Activated CD4-positive, alpha-beta T cell treated with anti-CD3 and anti-CD28 coated beads, Interleukin-2, amount 50 U/mL, for 16 hours (primary cell): ENCODE measurements at regions not wholly inside any gene's neighbourhood (a gene's known extent, or its start where the extent isn't known, plus 50 kb on each side); places are given as distances from the start of the nearest gene placed in this dataset.

Source experiments
- DNase-seq: peaks from one replicate; pipeline ENCODE4 v3.0.0-alpha.2; 2020

DNA sequence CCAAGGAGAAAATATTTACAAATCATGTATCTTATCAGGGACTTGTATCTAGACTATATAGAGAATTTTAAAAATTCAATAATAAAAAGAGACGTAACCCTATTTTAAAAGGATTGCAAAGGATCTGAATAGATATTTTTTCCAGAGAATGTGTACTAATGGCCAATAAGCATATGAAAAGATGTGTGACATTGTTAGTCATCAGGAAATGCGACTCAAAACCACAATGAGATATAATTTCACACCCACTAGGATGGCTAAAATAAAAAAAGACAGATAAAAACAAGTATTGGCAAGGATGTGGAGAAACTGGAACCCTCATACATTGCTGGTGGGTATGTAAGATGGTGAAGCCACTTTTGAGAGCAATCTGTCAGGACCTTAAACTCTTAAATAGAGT, 141.9 kb upstream of the BMP4 start:
- DNase-seq, result no peak

DNA sequence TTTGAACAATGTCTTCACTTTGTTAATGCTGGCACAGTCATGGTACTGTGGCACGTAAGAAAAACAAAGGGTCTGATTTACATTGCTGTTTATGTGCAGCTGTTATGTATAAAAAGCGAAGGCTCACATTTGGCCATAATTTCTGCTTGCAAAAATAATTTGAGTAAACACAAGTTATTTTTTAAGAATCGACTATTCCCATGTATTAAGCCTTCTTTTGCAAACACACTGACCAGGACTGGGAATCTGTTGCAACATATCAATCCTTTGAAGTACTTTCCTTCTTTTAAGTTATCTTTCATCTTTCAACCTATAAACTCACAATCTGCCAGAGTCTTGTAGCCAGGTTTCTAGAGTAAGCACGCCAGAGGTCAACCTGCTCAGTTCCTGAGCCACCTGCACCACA, 145.4 kb upstream of the BMP4 start:
- DNase-seq, result no peak

DNA sequence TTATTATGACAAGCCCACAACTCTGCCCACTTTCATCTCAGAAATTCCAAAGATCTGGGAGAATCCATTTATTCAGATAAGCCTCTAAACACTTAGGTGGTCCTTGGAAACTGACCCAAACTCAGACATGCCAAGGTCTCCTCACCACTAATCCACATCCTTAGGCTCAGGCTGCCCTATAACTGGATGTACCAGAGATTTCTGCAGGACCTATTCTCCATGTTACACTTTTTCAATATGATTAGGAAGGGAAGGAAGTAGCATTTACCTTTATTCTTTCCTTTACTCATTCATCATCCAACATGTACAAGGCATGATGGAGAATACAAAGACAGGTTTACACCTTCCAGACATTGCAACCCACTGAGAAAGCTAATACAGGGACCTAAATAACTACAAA, 145.9 kb upstream of the BMP4 start:
- no peak for DNase-seq

DNA sequence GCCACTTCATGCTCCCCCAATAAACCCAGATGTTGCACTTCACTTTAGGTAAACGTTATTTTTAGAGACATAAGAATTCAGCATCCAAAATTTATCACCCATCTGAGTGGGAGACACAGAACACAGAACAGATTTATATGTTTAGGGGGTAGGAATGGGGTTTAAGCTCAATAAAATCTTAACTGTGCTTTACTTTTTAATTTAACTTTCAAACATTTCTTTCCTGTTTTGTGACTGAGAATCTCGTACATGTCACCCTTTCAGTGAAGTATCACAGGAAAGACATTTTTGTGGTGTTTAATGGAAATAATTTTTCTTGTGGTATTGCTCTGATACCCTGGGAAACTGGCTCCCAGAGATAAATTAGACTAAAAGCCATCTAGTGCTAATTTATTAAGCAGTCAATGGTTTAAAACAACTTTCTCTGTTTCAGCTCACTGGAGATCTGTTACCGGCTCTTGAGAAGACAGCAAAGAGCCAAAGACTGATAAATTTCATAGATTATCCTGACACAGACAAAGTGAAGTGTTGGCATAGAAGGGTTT, 148.0 kb upstream of the BMP4 start:
- no peak for DNase-seq

DNA sequence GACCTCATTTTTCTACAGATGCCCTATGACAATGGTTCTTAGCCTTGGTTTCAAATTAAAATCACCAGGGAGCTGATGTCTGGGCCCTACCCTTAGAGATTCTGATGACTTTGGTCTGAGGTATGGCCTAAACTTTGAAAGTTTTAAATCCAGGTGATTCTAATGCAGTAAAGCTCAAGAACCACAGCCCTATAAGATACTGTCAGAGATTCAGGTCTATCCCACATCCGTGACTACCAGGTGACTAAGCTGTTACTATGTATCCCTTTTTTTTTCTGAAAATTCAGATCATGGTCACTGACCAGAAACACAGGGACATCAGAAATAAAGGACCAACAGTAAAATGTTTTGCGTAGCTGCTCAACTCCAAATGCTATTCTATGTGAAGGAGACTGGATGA, 148.8 kb upstream of the BMP4 start:
- no peak for DNase-seq

DNA sequence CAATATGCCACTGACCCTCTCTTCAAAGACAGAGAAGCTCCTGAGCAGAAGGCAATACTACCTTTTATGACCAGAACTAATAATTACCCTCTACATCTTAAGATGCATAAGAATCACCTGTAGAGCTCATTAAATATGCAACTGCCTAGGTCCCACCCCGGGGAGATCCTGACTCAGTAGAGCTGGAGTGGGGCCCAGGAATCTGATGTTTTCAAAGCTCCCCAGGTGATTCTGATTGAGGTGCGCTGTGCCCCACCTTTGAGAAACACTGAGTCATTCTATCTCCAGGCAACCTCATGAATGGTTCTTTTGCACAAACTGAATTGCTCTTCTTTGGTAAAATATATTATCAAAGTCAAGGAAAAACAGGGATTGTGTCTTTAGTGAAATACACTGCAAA, 149.3 kb upstream of the BMP4 start:
- no peak for DNase-seq

DNA sequence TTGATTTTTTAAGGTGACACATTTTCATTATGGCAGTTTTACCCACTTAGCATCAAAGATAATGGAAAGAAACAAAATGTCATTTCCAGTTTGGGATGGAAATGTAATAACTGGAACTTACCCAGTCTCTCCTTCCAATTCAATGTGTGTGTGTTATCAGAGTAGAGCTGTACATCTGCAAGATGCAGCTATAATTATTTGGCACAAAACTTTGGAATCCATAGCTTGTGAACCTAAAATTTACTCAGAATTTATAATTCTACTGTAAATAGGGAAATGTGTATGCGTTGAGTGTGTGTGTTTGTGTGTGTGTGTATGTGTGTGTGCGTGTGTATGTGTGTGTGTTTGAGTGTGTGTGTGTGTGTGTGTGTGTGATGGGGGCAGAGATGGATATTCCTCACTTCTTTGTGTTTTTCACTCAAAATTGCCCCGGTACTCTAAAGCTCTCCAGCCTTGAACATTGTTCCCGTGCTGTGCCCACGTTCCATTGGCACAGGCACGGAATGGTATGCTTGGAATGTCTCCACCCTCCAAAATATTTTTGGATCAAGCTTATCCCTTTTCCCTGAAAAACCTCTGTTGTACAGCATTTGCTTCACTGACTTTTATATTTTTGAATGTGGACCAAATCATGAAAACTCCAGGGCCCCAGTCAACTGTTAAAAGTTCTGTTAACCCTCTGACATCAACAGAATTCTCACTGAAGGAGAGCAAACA, 150.2 kb upstream of the BMP4 start:
- DNase-seq, result no peak

DNA sequence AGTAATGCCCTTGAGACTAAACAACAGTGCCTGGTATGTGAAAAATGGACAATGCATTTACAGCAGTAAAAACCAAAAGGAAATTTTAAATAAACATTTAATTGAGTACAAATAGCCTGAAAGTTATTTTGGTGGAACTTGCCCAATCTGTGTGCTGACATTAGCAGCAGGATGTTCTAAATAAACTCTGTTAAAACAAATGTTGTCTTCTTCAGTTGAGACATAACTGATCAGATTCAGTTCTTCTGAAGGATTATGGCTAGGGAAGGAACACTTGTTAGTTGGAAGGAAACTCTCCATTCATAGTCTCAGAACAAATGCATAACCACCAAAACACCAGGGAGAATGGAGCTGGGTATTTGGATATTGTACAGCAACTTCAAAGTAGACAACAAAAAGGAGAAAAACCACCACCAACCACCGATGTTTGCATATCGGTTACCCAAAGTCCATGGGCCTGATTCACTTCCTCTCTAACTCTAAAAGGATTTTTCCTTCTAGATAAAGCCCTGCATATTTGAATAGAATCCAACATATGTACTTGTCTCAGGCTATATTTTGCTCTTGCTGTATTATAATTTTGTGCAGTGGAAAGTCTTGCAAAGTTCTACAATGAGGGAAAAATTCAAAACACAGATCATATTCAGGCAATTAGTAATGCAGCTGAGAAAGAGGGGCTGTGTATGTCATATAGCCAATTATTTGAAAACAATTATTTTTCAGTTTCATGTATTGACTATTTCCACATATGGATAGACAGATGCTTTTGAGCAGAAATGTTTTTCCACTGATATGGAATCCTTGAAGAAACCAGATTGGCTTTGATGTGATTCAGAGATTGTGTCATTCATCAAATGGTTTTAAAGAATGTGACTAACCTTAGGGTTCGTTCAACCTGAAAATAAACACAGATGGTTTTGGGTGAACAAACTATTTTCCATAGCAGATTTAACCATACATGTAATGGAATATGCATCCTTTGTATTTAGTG, 152.2 kb upstream of the BMP4 start:
- DNase-seq, result no peak

DNA sequence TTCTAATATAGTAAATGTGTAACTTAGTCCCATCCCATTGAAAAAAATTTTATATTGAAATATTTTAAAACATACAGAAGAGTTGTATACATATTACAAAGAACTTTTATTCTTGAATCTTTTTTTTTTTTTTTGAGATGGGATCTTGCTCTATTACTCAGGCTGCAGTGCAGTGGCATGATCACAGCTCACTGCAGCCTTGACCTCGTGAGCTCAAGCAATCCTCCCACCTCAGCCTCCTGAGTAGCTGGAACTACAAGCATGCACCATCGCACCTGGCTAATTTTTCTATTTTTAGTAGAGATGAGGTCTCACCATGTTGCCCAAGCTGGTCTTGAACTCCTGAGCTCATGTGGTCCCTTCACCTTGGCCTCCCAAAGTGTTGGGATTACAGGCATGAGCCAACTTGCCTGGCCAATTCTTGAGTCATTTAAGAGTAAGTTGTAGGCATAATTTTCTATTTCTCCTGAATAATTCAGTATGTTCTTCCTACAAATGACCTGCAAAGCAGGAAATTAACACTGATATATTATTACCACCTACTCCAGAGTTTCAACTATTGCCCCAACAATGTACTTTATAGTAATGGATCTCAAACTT, 153.0 kb upstream of the BMP4 start:
- DNase-seq, result no peak

DNA sequence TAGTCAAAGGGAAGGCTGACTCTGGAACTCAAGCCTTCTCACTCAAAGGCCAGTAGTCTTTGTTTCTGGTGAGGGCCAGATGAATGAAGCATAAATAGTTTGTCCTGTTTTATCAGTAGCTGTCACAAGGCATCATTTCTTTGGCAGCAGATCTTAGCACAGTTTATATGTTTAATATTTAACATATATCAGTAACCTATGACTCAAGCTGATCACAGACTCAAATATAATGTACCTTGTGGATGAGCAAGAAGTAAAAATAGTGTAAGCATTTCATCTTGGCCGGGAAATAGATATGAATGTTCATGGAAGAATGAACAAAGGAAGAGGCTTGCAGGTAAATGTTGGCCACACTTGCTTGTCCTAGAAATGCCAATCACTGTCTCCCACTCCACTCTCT, 158.3 kb upstream of the BMP4 start:
- no peak for DNase-seq

DNA sequence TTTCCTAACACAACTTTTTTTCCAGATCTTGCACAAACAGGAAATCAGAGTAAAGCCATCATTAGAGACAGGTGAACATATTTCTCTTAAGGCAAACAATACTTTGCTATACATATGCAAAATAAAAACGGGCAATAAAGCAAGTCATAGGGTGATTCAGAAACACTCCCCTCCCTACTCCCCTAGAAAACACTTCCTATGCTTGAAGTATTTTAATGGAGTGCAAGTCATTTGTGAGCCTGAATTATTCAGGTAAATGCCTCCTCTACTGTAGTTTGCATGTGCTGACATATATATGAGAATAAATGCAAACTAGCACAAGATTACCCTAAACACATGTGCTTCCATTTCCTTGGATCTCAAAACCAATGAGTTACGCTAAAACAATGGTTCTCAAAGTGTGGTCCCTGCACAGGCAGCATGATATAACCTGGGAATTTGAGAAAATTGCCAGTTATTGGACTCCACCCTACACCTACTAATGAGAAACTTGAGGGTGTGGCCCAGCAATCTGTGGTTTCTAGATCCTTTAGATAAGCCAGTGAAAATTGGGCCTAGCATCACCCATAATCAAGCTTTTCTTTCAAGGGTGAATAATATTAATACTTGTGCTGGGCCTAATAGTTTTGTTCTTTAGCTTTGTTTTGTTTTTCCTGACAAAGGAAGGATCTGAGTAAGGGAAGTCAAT, 159.7 kb upstream of the BMP4 start:
- DNase-seq, result no peak

DNA sequence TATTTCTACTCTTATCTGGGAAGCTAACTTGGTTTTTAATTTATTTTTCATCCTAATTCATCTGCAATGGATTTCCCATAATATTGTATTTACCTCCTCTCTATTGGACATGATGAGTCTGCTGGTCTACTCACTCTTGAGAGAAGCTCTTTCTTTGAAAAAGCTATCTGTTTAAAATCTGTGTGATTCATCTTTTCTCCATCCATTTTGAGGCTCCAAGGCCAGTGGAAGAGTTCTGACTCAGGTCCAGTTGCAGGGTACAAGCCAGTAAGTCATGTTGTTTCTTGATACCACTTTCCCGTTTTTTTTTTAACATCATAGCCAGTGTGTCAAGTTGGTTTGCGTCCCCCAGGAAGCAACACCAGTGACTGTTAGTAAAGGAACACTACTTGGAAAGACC, 160.3 kb upstream of the BMP4 start:
- DNase-seq, result no peak

DNA sequence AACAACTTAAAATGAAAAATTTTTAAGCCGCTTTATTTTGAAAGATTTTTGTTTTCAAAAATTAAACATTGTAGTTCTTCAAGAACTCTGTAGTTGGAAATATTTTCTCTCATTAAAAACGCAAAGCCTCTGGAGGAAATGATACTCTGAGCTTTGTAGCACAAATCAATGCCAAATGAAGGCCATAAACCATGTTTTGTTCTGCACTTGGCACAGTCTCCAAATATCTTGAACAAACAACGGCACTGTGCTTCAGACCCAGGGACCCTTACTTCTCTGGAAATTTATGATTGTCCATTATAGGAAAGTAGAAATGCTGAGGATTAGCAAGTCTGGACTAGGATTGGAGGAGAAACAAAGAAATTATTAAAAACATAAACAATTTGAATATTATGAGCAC, 160.8 kb upstream of the BMP4 start:
- DNase-seq, result no peak

DNA sequence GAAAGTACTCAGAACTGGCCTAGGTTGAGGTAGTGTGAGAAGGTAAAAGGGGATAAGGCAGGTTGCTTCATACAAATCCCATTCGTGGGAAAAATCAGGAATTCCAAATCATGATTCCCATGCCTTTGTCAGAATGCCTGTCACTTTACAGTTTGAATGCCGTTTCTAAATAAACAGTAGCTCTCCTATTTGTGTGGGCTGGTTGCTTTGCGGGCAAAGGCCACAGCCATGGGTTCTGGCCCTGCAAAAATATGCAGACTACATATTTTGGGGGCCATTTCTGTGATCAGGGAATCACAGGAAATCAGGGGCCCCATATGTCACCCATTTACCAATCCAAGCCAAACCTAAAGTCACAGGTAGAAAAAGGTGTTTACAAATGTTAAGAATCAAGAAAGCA, 161.3 kb upstream of the BMP4 start:
- no peak for DNase-seq

DNA sequence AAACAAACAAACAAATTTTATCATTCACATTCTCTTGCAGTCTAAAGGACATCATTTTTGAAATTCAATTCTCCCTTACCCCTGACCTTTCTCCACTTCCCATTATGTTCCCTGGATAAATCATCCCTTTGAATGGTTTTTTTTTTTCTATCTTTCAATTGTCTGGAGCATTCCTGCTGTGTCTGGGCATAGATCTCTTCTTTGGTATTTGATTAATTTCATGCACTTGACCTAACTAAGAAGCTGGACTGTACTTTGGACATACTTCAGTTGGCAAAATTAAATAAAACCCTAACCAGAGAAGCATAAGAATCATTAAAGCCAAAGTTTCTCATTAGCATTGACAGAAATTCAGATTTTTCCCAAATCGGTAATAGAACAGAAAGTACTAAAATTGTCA, 163.6 kb upstream of the BMP4 start:
- no peak for DNase-seq

DNA sequence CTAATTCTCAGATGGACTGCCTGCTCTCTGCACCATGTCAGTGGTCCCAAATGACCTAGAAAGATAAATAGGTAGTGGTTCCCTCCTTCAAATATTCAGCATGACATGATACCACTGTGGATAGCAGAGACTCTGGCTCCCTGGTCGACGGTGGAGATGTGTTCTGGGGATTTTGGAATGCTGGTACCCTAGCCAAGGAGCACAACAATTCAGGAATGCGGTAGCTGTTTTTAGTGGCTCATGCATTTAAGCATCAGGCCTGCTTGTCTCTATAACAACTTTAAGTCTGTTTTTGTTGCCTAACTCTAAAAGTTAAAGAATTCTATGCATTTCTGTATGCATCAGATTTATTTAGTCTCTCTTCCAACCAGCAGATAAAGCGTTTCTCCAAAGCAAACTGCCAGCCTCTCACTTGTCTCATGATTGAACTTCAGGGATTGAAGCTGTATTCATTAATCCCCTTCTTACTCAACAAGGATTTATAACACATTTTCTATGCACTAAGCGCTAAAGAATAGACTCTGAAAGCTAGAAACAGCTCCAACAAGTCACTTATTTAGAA, 164.9 kb upstream of the BMP4 start:
- no peak for DNase-seq

DNA sequence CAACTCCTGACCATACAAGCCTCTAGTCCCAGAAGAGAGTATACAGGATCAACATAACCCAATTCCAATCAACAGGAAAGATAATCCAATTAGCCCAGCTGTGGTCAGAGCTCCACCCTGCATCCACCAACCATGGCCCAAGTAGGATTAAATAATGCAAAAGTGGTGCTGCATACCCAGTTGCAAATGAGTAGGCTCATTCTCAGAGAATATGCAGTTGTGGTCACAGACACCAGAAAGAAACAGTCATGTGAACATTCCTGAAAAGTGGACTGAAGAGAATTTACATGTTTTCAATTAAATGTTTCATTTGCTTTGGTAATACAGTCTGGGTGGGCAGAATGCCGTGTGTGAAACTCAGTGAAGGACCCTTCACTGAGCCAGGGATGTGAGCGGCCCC, 167.2 kb upstream of the BMP4 start:
- DNase-seq, result no peak

DNA sequence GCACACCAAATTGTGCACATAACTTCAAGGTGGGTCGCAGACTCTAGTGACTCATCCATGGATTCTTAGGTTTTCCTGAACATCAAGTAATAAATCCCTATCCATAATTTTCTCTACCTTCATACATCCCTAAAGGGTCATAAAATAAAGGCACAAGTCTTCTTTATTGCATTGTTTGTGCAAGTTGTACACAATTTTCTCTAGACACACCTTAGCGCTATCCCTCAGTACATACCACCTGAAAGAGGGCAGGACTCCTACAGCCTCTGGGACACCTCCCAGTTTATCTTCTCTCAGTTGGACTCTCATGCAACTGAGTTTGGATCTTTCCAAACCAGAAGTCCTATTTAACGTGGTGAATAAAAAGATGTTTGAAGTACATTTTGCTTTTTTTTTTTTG, 168.5 kb upstream of the BMP4 start:
- no peak for DNase-seq

DNA sequence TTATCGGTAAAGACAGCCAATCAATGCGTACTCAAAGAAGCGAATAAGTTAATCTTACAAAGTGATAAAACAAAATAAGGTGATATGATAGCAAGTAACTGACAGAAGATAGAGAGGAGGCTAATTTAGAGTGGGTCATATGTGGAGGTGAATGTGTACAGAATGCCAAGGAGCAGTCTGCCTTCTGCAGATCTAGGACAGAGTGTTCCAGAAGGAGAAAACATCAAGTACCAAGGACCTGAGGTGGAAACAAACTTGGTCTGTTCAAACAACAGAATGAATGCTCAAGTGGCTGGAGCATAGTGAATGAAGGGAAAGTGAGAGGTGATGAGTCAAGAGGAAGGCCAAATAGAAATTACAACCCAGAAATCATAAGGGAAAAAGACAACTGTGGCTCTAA, 170.3 kb upstream of the BMP4 start:
- DNase-seq, result no peak

DNA sequence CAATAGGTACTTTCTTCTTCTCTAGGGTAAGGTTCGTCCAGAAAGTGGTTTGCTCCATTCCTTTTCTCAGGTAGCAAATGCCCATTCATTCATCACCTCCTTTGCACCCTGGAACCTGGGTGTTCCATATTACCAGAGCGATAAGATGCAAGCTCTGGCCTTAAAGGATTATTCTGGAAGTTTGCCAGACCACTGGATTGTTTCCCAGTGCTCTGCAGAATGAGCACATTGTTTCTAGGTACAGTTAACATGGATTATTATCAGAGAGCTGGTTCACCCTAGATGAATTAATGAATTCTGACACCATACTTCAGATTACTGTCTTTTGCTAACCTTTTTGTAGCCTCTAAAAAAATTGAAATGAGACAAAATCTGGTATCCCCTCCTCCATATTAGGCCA, 170.9 kb upstream of the BMP4 start:
- DNase-seq, result no peak

DNA sequence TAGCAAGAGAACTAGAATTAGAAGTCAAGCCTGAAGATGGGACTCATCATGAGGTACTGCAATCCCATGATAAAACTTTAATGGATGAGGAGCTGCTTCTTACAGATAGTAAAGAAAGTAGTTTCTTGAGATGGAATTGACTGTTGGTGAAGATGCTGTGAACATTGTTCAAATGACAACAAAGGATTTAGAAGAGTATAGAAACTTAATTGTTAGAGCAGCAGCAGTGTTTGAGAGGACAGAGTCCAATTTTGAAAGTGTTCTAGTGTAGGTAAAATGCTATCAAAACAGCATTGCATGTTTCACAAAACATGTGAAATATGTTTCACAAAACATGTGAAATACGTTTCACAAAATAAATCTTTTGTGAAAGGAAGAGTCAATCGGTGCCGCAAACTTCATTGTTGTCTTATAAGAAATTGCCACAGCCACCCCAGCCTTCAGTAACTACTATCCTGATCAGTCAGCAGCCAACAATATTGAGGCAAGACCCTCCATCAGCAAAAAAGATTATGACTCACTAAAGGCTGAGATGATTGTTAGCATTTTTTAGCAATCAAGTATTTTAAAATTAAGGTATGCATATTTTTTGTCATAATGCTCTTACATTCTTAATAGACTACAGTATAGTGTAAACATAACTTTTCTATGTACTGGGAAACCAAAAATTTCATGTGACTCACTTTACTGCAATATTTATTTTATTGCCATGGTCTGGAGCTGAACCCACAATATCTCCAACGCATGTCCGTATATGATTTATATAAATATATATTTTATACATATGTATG, 173.4 kb upstream of the BMP4 start:
- DNase-seq, result no peak

DNA sequence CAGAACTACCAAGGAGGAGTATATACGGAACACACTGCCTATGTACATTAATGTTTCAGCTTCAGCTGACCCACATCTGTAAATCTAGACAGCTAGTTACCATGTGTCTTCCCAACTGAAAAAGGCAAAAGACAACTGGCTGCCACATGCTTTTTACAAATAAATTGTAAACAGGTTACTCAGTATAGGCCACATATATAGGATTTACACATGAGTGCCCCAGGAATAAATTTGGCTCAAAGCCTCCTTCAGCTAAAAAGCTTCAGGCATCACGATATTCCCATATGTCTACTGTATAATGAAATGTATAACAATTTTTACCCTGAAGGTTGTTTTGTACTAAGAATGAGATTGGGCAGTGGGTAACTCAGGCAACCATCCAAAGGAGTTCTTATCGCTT, 175.9 kb upstream of the BMP4 start:
- no peak for DNase-seq
